ENCODE measurements at regions not wholly inside any gene's neighbourhood (a gene's known extent, or its start where the extent isn't known, plus 50 kb on each side); places are given as distances from the start of the nearest gene placed in this dataset.

GRCh38 chr6:133799043-133799442 is 89.9 kb upstream of the TCF21 start (continued):
- no peak for TF ChIP-seq USF2 (IDR thresholded peaks at IDR 0.05; ENCODE audit: borderline replicate concordance, low read depth, low read length)

- Histone ChIP-seq H3K4me2 (no peak overlapping the region), H3K27ac (ENCODE audit: low read depth in 2 of 2, low read length in 1 of 2) (no peak overlapping the region), H3K27me3 (ENCODE audit: insufficient read depth) (no peaks in the 10 kb centered on the region), H3K4me1 (ENCODE audit: control insufficient read depth in 1 of 2, insufficient read depth in 2 of 2, low read depth in 1 of 2, low read length in 1 of 2) (no peaks in the 10 kb centered on the region), H2AFZ (ENCODE audit: low read depth) (no peak overlapping the region), H3K9me3 (no peaks in the 10 kb centered on the region), H3F3A (replicated peaks; ENCODE audit: insufficient read depth) (no peaks in the 10 kb centered on the region), H4K20me1 (ENCODE audit: insufficient read depth) (no peaks in the 10 kb centered on the region), H3K9me2 (no peaks in the 10 kb centered on the region), H3K79me2 (ENCODE audit: insufficient read depth) (no peaks in the 10 kb centered on the region), H3K36me3 (replicated peaks in 1 of 2; ENCODE audit: control insufficient read depth in 1 of 2, insufficient read depth in 2 of 2, low read length in 1 of 2) (no peaks in the 10 kb centered on the region), H3K9ac (no peak overlapping the region), H3K4me3 (ENCODE audit: low read depth in 2 of 2, low read length in 1 of 2) (no peak overlapping the region)
- ChIA-PET POLR2A (no interaction called here), CTCF (interaction anchor here (2.7 kb wide), 1 partner anchor 14 kb away, joined by 12 read pairs; no protein-coding TSS in a partner anchor)
- TF ChIP-seq FOXM1 (IDR thresholded peaks at IDR 0.05; ENCODE audit: low read depth) (no peak), YY1 (IDR thresholded peaks at IDR 0.05; ENCODE audit: low read depth) (no peak)
- no peak for DNase-seq
- WGBS (ENCODE audit: low lambda C conversion rate): 16% methylated on average over 1 of the region's 1 CpG
Measured at GRCh38 chr6:133802861-133803260, 86.1 kb upstream of the TCF21 start.

- H3K9ac ChIP-seq: no peak overlapping the region
- no peaks in the 10 kb centered on the region for H3K4me1 ChIP-seq (ENCODE audit: control insufficient read depth in 1 of 2, insufficient read depth in 2 of 2, low read depth in 1 of 2, low read length in 1 of 2)
- 10% methylated on average over 1 of the region's 1 CpG for WGBS (ENCODE audit: low lambda C conversion rate)
- H3F3A ChIP-seq (replicated peaks; ENCODE audit: insufficient read depth): no peaks in the 10 kb centered on the region
- TF ChIP-seq FOXJ3 (CRISPR knock-in tag; IDR thresholded peaks at IDR 0.05): no peak
- no peak for TF ChIP-seq NFIC (IDR thresholded peaks at IDR 0.05; ENCODE audit: borderline replicate concordance)
- no peak for TF ChIP-seq POLR2AphosphoS5 (IDR thresholded peaks at IDR 0.05; ENCODE audit: low read depth, low read length)
- TF ChIP-seq CHD2 (IDR thresholded peaks at IDR 0.05; ENCODE audit: low read length, partially characterized antibody): no peak
- TF ChIP-seq MEF2A (IDR thresholded peaks at IDR 0.05; ENCODE audit: borderline replicate concordance, low read depth): no peak
- no peaks in the 10 kb centered on the region for H3K9me3 ChIP-seq
- no peak overlapping the region for H2AFZ ChIP-seq (ENCODE audit: low read depth)
- no peaks in the 10 kb centered on the region for H3K79me2 ChIP-seq (ENCODE audit: insufficient read depth)
- no peak for DNase-seq
- H3K27me3 ChIP-seq (ENCODE audit: insufficient read depth): no peaks in the 10 kb centered on the region
- H3K36me3 ChIP-seq (replicated peaks in 1 of 2; ENCODE audit: control insufficient read depth in 1 of 2, insufficient read depth in 2 of 2, low read length in 1 of 2): no peaks in the 10 kb centered on the region
- H3K4me3 ChIP-seq (ENCODE audit: low read depth in 2 of 2, low read length in 1 of 2): no peak overlapping the region
- H3K27ac ChIP-seq (ENCODE audit: low read depth in 2 of 2, low read length in 1 of 2): no peak overlapping the region
- H3K9me2 ChIP-seq: no peaks in the 10 kb centered on the region
- no peaks in the 10 kb centered on the region for H4K20me1 ChIP-seq (ENCODE audit: insufficient read depth)
- no peak overlapping the region for H3K4me2 ChIP-seq
- CTCF ChIA-PET: interaction anchor here (2.7 kb wide), 1 partner anchor 13 kb away, joined by 12 read pairs; no protein-coding TSS in a partner anchor
- POLR2A ChIA-PET: no interaction called here
Measured at GRCh38 chr6:133804265-133804664, 84.6 kb upstream of the TCF21 start.

GRCh38 chr6:133805876-133806275 is 83.0 kb upstream of the TCF21 start:
- ChIA-PET POLR2A (no interaction called here), CTCF (interaction anchor here (0.6 to 2.7 kb wide), 2 partner anchors 11 to 24 kb away, joined by 3 to 12 read pairs; no protein-coding TSS in a partner anchor)
- H3K27ac ChIP-seq (ENCODE audit: low read depth in 2 of 2, low read length in 1 of 2): no peak overlapping the region
- TF ChIP-seq ZBTB33 (IDR thresholded peaks at IDR 0.05; ENCODE audit: borderline replicate concordance, low read depth) (no peak), PBX3 (IDR thresholded peaks at IDR 0.05) (no peak), RAD21 (IDR thresholded peaks at IDR 0.05; ENCODE audit: low read length) (no peak), TCF12 (IDR thresholded peaks at IDR 0.05) (no peak), POLR2AphosphoS5 (IDR thresholded peaks at IDR 0.05; ENCODE audit: low read depth, low read length) (no peak), REST (IDR thresholded peaks at IDR 0.05; ENCODE audit: low read depth, low read length) (no peak), FOXM1 (IDR thresholded peaks at IDR 0.05; ENCODE audit: low read depth) (no peak), RFX5 (IDR thresholded peaks at IDR 0.05; ENCODE audit: low read length) (no peak)

More at GRCh38 chr6:133805876-133806275, 83.0 kb upstream of the TCF21 start:
- H3K4me3 ChIP-seq (ENCODE audit: low read depth in 2 of 2, low read length in 1 of 2): no peak overlapping the region
- no peak for DNase-seq
- no peaks in the 10 kb centered on the region for H3K9me3 ChIP-seq
- no peaks in the 10 kb centered on the region for H3K27me3 ChIP-seq (ENCODE audit: insufficient read depth)
- H3K36me3 ChIP-seq (replicated peaks in 1 of 2; ENCODE audit: control insufficient read depth in 1 of 2, insufficient read depth in 2 of 2, low read length in 1 of 2): no peaks in the 10 kb centered on the region
- no peak overlapping the region for H3K9ac ChIP-seq
- WGBS (ENCODE audit: low lambda C conversion rate): 9% methylated on average over 2 of the region's 2 CpGs
- no peaks in the 10 kb centered on the region for H3F3A ChIP-seq (replicated peaks; ENCODE audit: insufficient read depth)
- no peaks in the 10 kb centered on the region for H3K4me1 ChIP-seq (ENCODE audit: control insufficient read depth in 1 of 2, insufficient read depth in 2 of 2, low read depth in 1 of 2, low read length in 1 of 2)
- H3K79me2 ChIP-seq (ENCODE audit: insufficient read depth): no peaks in the 10 kb centered on the region
- no peaks in the 10 kb centered on the region for H3K9me2 ChIP-seq
- no peaks in the 10 kb centered on the region for H4K20me1 ChIP-seq (ENCODE audit: insufficient read depth)
- no peak overlapping the region for H2AFZ ChIP-seq (ENCODE audit: low read depth)
- H3K4me2 ChIP-seq: no peak overlapping the region
